ENCODE measurements at regions not wholly inside any gene's neighbourhood (a gene's known extent, or its start where the extent isn't known, plus 50 kb on each side); places are given as distances from the start of the nearest gene placed in this dataset.

GRCh38 chr2:82538590-82539279 lies 1920.3 kb downstream of the SUCLG1 start:
- DNase-seq = no peak

GRCh38 chr2:82528288-82528687 lies 1930.8 kb downstream of the SUCLG1 start:
- DNase-seq = no peak

- no peak for DNase-seq
Measured at GRCh38 chr2:82527124-82527523, 1932.0 kb downstream of the SUCLG1 start.

DNA sequence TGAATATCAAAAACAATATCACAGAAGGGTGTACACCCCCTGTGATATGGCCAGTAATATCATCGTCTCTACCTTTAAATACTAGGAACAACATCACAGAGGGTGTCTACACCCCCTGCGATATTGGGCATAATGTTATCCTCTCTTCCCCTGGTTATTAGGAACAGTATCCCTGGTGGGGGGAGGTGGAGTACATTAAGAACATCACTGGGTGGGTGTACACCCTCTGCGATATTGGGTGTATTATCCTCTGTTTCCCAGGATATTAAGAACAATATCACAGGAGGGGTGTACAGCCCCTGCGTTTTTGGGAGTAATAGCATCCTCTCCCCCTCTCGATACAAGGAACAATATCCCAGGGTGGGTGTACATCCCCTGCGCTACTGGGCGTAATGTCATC lies 1932.8 kb downstream of the SUCLG1 start:
- DNase-seq = no peak

DNA sequence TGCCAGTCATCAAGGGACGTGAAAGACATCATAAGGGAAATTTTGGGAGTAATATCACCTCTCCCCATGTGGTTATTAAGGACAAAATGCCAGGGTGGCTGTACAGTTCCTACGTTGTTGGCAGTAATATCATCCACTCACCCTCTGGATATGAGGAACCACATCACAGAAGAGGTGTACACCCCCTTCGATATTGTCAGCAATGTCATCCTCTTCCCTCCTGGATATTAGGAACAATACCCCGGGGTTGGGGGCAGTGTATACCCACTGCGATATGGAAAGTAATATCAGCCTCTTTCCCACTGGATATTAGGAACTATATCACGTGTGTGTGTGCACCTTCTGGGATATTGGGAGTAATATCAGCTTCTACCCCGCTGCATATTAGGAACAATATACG lies 1933.3 kb downstream of the SUCLG1 start:
- no peak for DNase-seq

GRCh38 chr2:82524826-82525225 lies 1934.3 kb downstream of the SUCLG1 start:
- no peak for DNase-seq

GRCh38 chr2:82511894-82512293 lies 1947.2 kb downstream of the SUCLG1 start:
- no peak for DNase-seq

DNA sequence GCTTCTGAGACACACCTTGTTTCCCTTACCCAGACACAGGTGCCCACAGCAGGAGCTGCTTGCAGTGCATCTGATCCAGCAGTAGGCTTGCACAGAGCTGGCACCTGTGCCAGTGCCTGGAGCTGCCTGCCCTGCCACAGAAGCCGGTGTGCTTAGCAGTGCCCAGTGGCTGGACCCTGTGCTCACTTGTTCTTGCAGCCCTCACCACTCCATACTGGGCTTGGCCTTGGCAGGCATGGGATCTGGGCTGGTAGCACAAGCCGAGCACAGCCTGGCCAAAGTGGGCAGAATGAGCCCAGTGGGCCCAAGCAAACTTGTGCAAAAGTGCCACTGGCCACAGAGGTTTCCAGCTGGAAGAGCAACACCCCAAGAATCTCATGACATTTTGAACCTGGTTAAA lies 1950.4 kb downstream of the SUCLG1 start:
- DNase-seq = no peak

DNA sequence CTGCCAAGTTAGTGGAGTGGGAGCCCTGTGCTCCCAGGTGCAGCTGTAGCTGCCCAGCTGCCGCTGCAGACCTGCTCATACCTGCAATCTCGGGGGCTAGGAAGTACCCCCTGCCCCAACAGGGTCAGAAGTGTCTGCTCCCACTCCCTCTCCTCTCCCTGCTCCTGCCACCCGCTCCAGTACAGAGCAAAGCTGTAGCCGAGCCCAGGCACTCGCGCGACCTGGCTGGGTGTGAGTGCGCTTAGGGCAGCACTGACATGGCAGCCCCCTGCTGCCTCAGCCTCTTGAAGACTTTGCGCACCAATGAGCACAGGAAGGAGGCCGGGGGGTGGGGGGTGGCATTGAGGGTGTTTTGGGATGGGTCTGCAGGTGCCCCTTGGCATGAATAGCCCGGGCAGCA lies 1951.4 kb downstream of the SUCLG1 start:
- no peak for DNase-seq

GRCh38 chr2:82501217-82501616 lies 1957.9 kb downstream of the SUCLG1 start:
- DNase-seq = no peak

- no peak for DNase-seq
Measured at GRCh38 chr2:82498777-82499443, 1960.2 kb downstream of the SUCLG1 start.

DNA sequence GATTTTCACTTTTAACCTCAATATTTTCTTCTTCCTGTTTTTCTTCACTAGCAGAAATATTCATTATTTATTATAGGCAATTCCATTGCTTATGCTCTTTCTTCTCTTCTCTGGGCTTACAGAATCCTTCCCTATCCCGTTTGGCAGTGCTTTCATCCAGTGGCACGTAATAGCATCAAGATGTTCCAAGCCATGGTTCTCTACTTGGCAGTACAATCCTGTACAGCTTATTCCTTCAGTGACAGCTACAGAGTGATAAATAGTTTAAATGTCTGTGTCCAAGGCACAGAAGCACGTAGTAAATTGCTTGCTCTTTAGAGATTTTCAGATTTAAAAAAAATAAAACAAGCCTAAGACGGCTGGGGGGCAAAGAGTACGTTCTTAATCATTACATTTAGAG lies 1964.3 kb downstream of the SUCLG1 start:
- DNase-seq = no peak

DNA sequence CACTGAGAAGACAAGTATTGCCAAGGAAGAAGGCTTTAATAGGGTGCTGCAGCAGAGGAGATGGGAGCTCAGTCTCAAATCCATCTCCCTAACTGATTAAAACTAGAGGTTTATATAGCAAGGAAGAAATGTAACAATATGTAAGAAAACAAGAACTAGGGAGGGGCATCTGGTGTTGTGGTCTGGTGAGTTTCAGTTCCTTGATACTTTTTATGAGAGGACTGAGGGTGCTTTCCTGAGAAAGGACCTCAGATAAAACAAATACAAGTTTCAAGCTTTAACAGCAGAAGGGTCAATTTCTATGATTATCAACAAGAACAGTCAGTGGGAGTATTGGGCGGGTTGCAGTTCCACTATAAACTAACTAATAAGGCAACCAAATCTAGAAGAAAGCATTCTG lies 1967.5 kb downstream of the SUCLG1 start:
- no peak for DNase-seq

- DNase-seq = no peak
Measured at GRCh38 chr2:82487354-82487753, 1971.7 kb downstream of the SUCLG1 start.

DNA sequence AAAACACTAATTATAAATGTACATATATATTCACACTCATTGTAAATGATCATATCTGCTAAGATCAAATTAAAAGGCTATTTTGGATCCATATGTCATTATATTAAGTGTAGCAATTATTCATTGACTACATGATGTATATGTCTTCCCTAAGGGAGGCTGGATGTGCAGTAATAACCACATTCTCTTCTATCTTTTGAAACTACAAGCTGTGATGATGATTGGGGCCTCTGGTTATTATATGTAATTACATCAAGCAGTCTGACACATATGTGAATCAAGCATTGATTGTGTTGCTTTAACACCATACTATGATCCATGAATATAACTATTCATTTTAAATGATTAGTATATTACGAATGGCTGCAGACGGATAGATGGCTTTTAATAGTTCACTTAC lies 1973.4 kb downstream of the SUCLG1 start:
- no peak for DNase-seq

GRCh38 chr2:82481207-82481606 lies 1977.9 kb downstream of the SUCLG1 start:
- no peak for DNase-seq

- DNase-seq = no peak
Measured at GRCh38 chr2:82478641-82479040, 1980.4 kb downstream of the SUCLG1 start.

GRCh38 chr2:82476094-82476493 lies 1983.0 kb downstream of the SUCLG1 start:
- no peak for DNase-seq

DNA sequence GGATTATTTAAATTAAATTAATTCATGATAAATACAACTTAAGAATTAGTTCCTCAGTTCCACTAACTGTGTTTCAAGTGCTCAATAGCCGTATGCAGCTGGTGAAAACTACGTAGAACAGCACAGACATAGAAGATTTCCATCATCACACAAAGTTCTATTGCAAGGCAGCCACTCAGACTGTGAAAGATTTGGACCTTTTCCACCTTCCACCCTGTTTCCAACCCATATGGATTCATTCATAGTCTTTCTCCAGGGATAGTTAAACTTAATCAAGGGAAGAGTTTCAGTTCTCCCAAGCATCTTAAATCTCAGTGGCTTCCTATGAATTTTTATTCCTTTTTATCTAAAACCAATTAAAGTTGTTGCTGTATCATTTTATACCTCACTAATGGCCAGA lies 2030.8 kb downstream of the SUCLG1 start:
- no peak for DNase-seq

GRCh38 chr2:82412021-82412420 lies 2047.1 kb downstream of the SUCLG1 start:
- DNase-seq = no peak

DNA sequence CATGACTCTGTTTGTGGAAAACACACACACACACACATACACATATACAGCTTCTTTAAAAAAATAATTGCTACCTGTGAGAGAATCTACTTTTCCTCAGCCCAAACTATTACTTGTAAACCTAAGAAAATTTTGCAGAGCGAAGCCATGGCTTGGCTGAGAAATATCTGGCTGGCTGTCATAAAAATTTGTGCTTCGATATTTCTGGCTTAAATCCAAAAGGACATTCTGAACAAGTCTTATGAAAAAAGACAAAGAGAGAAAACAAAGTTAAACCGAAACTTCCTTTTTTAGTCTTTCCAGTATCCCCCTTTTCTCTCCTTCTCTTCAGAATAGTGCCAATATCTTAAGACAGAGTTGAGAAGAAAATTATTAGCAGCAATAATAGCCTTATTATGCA lies 2048.0 kb downstream of the SUCLG1 start:
- no peak for DNase-seq

DNA sequence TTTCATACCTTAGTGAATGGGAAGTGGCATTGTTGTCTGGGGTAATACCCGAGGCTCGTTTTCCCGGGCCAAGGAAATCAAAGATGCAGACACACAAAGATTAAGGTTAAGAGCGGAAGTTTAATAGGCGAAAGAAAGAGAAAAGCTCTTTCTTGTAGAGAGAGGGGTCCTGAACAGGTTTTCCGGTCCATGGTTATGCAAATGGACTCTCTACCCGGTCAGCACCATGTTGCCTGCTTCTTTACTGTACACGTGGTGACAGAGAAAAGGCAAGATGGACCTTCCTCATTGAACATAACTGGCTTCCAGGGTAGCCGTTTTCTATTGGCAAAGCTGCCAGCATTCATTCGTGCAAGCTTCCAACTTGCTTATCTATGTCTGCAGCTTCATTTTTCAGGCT lies 2063.5 kb downstream of the SUCLG1 start:
- DNase-seq = no peak

GRCh38 chr2:82391386-82391785 lies 2067.7 kb downstream of the SUCLG1 start:
- no peak for DNase-seq

- DNase-seq = no peak
Measured at GRCh38 chr2:82355622-82356021, 2051.1 kb upstream of the LRRTM1 start.

DNA sequence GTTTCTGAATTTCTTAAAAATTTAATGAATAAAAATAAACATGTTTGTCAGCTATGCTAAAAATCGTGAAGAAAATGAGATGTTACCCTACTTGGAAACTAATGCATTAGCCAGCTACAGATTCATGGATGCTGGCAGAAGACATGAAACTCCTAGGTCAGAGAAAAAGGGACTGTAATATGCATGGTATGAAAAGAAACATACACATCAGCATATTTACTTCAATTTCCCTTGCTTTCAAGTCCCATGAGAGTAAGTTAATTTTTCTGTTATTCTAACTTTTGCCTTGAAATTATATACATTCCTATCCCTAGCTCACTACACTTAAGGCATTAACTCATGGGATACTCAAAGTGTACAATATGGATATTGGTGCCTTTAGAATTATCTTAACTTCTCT lies 2041.4 kb upstream of the LRRTM1 start:
- no peak for DNase-seq

All from NCI-H187 (cell line).